ENCODE measurements at regions not wholly inside any gene's neighbourhood (a gene's known extent, or its start where the extent isn't known, plus 50 kb on each side); places are given as distances from the start of the nearest gene placed in this dataset.

DNA sequence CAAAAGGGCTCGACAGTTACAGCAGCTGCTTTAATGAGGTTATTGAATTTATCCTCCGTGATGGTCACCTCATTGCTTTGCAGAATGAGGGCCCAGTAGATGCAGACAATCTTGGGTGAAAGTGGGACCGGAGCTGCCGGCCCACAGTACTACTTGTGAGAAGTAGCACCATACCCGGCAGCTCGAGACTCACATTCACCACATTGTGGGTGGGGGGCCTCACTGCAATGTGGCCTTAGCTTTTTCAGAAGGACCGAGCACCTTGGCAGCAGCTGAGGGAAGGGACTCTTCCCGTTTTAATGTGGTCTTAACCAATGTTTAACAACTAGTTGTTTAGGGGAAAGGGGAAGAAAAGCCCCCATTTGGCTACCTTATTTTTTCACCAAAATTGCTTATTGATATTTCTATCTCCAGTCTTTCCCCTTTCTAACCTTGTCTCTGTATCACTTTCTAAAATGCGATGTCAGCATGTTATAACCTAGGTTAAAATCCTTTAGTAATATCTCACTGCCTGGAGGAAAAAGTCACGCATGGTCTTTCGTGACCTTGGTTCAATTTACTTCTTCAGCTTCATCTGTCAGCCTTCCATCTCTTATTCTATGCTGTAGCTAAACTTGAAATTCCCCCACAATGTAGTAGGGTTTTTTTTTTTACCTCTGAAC, 87.4 kb upstream of the PHYHIPL start:
- H3K4me1 ChIP-seq: no peaks in the 10 kb centered on the region
- H3K36me3 ChIP-seq: no peaks in the 10 kb centered on the region
- H3K4me3 ChIP-seq: no peak overlapping the region
- no peak for TF ChIP-seq Cebpa-rat (IDR thresholded peaks at IDR 0.05)
- H4K20me1 ChIP-seq: no peaks in the 10 kb centered on the region
- H3K27me3 ChIP-seq: no peaks in the 10 kb centered on the region
- H3K9ac ChIP-seq: no peak overlapping the region
- no peaks in the 10 kb centered on the region for H3K9me3 ChIP-seq (replicated peaks in 1 of 11)
- no peak overlapping the region for H3K4me2 ChIP-seq
- no peak overlapping the region for H3K27ac ChIP-seq

DNA sequence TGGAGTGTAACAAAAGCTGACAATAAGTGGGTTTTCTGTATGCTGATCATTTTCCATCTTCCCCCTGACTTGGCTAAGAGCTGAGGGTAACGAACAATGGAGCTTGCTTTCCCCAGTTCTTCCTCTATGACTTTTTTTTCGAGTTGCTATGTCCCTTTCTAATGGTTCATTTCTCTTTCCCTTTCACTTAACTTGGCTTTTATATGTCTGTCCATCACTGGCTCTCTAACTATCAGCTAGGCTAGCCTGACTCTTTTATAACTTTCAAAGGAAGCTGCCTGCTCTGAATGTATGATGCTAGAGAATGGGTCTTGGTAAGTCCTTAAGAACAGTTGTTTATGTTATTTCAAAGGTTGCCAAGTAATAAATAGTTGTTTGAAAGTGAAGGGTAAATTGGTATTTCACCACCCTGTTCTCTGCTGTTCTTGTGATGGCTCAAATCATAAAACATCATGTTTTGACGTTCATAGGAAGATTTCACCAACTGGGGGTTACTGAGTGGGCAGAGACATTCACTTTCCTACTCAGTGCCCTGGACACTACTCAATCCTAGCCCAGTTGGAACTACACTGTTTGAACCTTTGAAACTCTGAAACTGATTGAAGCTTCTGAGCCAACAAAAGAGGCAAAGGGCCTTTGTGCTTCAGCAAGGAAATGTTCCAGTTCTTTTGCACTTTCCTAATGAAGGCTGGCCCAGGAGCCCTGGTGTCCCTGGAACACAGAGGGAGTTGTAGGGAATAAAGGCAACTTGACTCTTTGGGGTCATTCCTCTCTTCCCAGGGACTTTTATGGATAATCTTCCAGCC, 85.4 kb upstream of the PHYHIPL start:
- no peak overlapping the region for H3K4me2 ChIP-seq
- no peaks in the 10 kb centered on the region for H3K36me3 ChIP-seq
- TF ChIP-seq Cebpa-rat (IDR thresholded peaks at IDR 0.05): no peak
- no peak overlapping the region for H3K9ac ChIP-seq
- H3K4me3 ChIP-seq: no peak overlapping the region
- H3K4me1 ChIP-seq: no peaks in the 10 kb centered on the region
- no peaks in the 10 kb centered on the region for H3K27me3 ChIP-seq
- H3K27ac ChIP-seq: no peak overlapping the region
- no peaks in the 10 kb centered on the region for H3K9me3 ChIP-seq (replicated peaks in 1 of 11)
- H4K20me1 ChIP-seq: no peaks in the 10 kb centered on the region

DNA sequence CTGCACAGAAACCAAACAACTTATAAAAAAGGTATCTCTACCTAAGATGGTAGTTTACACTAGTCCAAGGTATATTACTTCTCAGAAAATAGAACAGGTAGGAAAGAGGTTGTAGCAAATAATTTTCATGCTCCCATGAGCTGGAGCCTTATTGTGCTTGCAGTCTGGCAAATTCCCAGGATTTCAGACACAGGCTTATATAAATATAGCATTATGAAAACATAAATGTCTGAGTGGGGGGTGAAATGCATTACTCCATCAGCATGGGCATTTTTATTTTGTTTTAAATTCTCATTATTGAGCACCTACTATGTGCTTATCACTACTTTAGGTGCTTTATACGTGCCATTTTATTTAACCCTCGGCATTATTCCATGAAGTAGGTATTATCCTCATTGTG, 83.0 kb upstream of the PHYHIPL start:
- Histone ChIP-seq H3K4me1 (no peaks in the 10 kb centered on the region), H3K9ac (no peak overlapping the region), H4K20me1 (no peaks in the 10 kb centered on the region), H3K27me3 (no peaks in the 10 kb centered on the region), H3K9me3 (replicated peaks in 1 of 11) (no peaks in the 10 kb centered on the region), H3K4me3 (no peak overlapping the region), H3K36me3 (no peaks in the 10 kb centered on the region), H3K4me2 (no peak overlapping the region), H3K27ac (no peak overlapping the region)
- no peak for TF ChIP-seq Cebpa-rat (IDR thresholded peaks at IDR 0.05)

DNA sequence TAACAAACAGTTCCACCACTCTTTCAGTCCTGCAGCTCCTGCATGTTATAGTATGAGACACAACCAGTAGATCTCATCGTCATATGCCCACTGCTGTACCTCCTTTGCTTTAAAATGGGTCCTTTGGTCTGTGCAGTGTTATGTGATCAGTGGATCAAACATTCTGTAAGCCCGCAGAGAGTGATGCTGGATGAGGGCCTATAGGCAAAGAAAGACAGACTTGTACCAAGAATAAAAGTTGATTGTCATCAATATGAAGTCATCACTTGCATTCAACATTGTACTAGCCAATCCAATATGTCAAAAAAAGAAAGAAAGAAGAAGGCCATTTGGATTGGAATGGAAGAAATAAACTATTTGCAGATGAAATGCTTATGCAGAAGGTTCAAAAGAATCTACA, 79.8 kb upstream of the PHYHIPL start:
- no peak overlapping the region for H3K4me2 ChIP-seq
- no peaks in the 10 kb centered on the region for H3K9me3 ChIP-seq (replicated peaks in 1 of 11)
- H3K36me3 ChIP-seq: no peaks in the 10 kb centered on the region
- TF ChIP-seq Cebpa-rat (IDR thresholded peaks at IDR 0.05): no peak
- H4K20me1 ChIP-seq: no peaks in the 10 kb centered on the region
- no peak overlapping the region for H3K9ac ChIP-seq
- H3K27ac ChIP-seq: no peak overlapping the region
- no peaks in the 10 kb centered on the region for H3K4me1 ChIP-seq
- H3K4me3 ChIP-seq: no peak overlapping the region
- H3K27me3 ChIP-seq: no peaks in the 10 kb centered on the region

DNA sequence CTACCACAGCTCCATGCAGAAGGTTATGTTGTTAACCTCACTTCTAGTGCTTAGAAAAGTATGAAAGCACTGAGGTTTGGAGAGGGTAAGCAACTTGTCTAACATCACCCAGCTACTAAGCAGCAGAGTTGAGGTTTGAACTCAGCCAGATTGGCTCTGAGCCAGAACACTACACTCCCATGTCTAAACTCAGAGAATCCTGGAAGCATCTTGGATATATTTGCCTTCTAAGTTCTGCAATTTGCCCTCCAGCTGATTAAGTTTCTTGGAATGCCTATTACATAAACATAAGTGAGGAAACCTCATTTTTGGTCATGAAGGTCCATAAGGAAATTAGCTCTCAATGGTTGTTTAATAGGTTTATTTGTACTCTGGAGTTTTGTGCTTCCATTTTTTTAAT, 78.1 kb upstream of the PHYHIPL start:
- no peaks in the 10 kb centered on the region for H3K9me3 ChIP-seq (replicated peaks in 1 of 11)
- no peak overlapping the region for H3K9ac ChIP-seq
- H3K4me1 ChIP-seq: no peaks in the 10 kb centered on the region
- H3K4me2 ChIP-seq: no peak overlapping the region
- no peak for TF ChIP-seq Cebpa-rat (IDR thresholded peaks at IDR 0.05)
- H3K36me3 ChIP-seq: no peaks in the 10 kb centered on the region
- H3K4me3 ChIP-seq: no peak overlapping the region
- H3K27me3 ChIP-seq: no peaks in the 10 kb centered on the region
- H3K27ac ChIP-seq: no peak overlapping the region
- no peaks in the 10 kb centered on the region for H4K20me1 ChIP-seq

DNA sequence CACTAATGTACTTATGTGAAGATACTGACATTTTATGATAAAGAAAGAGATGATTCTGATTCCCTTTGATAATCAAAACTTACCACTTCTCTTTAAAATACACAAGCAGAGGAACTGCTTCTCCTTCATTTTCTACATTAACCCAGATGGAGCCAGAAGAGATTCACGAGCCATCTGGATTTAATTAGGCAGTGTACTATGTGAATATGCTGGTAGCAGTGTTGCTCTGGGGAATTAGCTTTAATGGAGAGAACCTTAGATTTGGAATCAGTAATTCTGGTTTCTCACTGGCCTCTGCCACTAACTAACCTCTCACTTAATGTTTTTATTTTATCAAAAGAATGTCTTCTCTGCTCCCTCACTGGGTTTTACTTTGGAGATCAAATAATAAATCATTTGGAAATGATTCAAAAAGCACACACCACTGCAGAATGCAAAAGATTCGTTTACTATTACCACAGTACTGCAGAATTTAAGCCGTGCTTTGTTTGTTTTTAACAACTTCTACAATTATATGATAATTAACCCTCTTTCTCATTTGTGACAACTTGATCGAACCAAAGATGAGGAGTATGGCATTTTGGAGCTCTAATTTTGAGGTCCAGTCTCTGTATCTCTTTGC, 77.5 kb upstream of the PHYHIPL start:
- H3K9me3 ChIP-seq (replicated peaks in 1 of 11): no peaks in the 10 kb centered on the region
- H4K20me1 ChIP-seq: no peaks in the 10 kb centered on the region
- no peak overlapping the region for H3K27ac ChIP-seq
- H3K36me3 ChIP-seq: no peaks in the 10 kb centered on the region
- no peak overlapping the region for H3K4me3 ChIP-seq
- H3K4me2 ChIP-seq: no peak overlapping the region
- no peaks in the 10 kb centered on the region for H3K27me3 ChIP-seq
- H3K9ac ChIP-seq: no peak overlapping the region
- H3K4me1 ChIP-seq: no peaks in the 10 kb centered on the region
- TF ChIP-seq Cebpa-rat (IDR thresholded peaks at IDR 0.05): no peak

DNA sequence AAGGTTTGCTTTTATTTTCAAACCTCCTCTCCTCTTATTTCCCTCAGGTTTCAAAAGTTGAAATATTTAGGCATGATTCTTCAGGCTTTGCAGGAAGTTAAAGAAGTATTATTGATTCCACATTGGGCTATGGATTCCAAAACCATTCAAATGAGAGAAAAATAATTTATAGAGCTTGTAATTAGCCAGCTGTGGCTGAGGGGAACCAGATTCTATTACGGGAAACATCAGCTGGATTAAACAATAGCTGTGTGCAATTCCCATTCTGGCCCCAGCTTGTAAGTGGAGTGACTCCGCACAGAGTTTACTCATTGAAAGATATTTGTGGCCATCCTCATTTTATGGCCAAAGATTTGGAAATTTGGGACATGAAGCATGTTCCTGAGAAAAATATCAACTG, 77.0 kb upstream of the PHYHIPL start:
- no peak overlapping the region for H3K4me3 ChIP-seq
- no peaks in the 10 kb centered on the region for H3K36me3 ChIP-seq
- no peak overlapping the region for H3K4me2 ChIP-seq
- H4K20me1 ChIP-seq: no peaks in the 10 kb centered on the region
- no peaks in the 10 kb centered on the region for H3K27me3 ChIP-seq
- no peaks in the 10 kb centered on the region for H3K9me3 ChIP-seq (replicated peaks in 1 of 11)
- H3K4me1 ChIP-seq: no peaks in the 10 kb centered on the region
- TF ChIP-seq Cebpa-rat (IDR thresholded peaks at IDR 0.05): no peak
- H3K27ac ChIP-seq: no peak overlapping the region
- H3K9ac ChIP-seq: no peak overlapping the region

DNA sequence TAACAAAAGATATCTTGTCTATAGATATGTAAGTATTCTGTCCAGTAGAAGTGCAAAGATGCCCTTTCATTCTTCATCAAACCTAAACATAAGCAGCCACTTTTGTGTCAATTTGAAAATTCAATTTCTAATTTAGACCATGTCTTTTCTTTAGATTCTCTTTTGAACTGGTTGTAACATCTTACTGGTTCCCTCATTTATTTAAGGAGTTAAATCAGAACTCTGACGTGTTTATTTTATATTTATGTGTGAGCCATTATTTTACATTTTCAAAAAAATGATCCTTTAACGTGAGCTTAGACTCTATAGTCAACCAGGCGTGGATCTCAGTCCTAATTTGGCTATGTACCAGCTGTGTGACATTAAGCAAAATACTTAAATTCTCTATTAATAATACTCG, 74.0 kb upstream of the PHYHIPL start:
- Histone ChIP-seq H3K27ac (no peak overlapping the region), H4K20me1 (no peaks in the 10 kb centered on the region), H3K27me3 (no peaks in the 10 kb centered on the region), H3K9me3 (replicated peaks in 1 of 11) (no peaks in the 10 kb centered on the region), H3K36me3 (no peaks in the 10 kb centered on the region), H3K4me3 (no peak overlapping the region), H3K4me2 (no peak overlapping the region), H3K4me1 (no peaks in the 10 kb centered on the region), H3K9ac (no peak overlapping the region)
- no peak for TF ChIP-seq Cebpa-rat (IDR thresholded peaks at IDR 0.05)

DNA sequence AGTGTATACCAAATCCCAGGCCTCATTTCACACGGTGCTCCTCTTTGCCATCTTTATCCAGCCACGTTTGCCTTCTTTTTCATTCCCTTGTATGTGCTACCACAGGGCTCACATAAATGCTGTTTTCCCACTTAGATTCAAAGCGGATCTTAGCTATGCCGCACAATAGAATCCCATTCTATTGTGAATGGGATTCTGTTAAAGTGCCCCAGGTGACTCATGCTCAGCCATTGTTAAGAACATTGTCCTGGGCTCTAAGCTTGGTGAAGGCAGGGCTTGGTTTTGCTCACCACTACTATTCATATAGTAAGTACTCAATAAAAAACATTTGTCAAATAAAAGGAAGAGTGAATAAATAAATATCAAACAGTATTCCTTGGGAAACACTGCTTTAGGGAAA, 72.3 kb upstream of the PHYHIPL start:
- Histone ChIP-seq H3K4me1 (peaks cover 0 to 9% (median 0%) of the 10 kb centered on the region in 10 experiments; a peak in 7 of 20 replicates), H3K9ac (no peak overlapping the region), H3K36me3 (no peaks in the 10 kb centered on the region), H3K27me3 (no peaks in the 10 kb centered on the region), H3K4me2 (no peak overlapping the region), H3K9me3 (replicated peaks in 1 of 11) (no peaks in the 10 kb centered on the region), H4K20me1 (no peaks in the 10 kb centered on the region), H3K27ac (no peak overlapping the region), H3K4me3 (no peak overlapping the region)
- no peak for TF ChIP-seq Cebpa-rat (IDR thresholded peaks at IDR 0.05)

Measured in BLaER1 treated with 17β-estradiol and CSF1 and Interleukin-3, amounts not matched to agents 10 nM and 100 nM (cell line).